Suppressor macrophage (primary cell): ENCODE measurements at regions not wholly inside any gene's neighbourhood (a gene's known extent, or its start where the extent isn't known, plus 50 kb on each side); places are given as distances from the start of the nearest gene placed in this dataset.
"Not testable (repeated sequence)": the region's sequence is repeated elsewhere in the genome, so short reads cannot be mapped to it uniquely, and the experiment has no call there.

ENCODE experiments used
- DNase-seq, 4 experiments: peaks; one replicate each; pipeline ENCODE4 v3.0.0-alpha.2; 2020 to 2022

- DNase-seq = no peak
These were observed 185.4 kb upstream of the SLC24A3 start for GRCh38 chr20:19026901-19027644.

- DNase-seq = no peak
These were observed 184.5 kb upstream of the SLC24A3 start for GRCh38 chr20:19027971-19028370.

- no peak for DNase-seq
These were observed 170.7 kb upstream of the SLC24A3 start for GRCh38 chr20:19041787-19042186.

GRCh38 chr20:19045371-19045770 is 167.1 kb upstream of the SLC24A3 start:
- DNase-seq = no peak

GRCh38 chr20:19047040-19047950 is 165.1 kb upstream of the SLC24A3 start:
- DNase-seq = no peak

- DNase-seq = no peak
These were observed 164.5 kb upstream of the SLC24A3 start for GRCh38 chr20:19047951-19048296.

- no peak for DNase-seq
These were observed 163.4 kb upstream of the SLC24A3 start for GRCh38 chr20:19048995-19049501.

- no peak for DNase-seq
These were observed 162.9 kb upstream of the SLC24A3 start for GRCh38 chr20:19049514-19049913.

GRCh38 chr20:19056909-19057308 is 155.5 kb upstream of the SLC24A3 start:
- DNase-seq = peak in 2 of 4 experiments; percentile 13 to 31

GRCh38 chr20:19064788-19065187 is 147.7 kb upstream of the SLC24A3 start:
- DNase-seq = not testable (repeated sequence)

GRCh38 chr20:19067986-19068385 is 144.5 kb upstream of the SLC24A3 start:
- no peak for DNase-seq

- no peak for DNase-seq
These were observed 142.4 kb upstream of the SLC24A3 start for GRCh38 chr20:19070026-19070425.

- DNase-seq = peak; percentile 29 to 65 (median 46)
These were observed 141.6 kb upstream of the SLC24A3 start for GRCh38 chr20:19070681-19071445.

GRCh38 chr20:19071446-19071725 is 141.1 kb upstream of the SLC24A3 start:
- DNase-seq = no peak

- no peak for DNase-seq
These were observed 140.4 kb upstream of the SLC24A3 start for GRCh38 chr20:19071902-19072498.

- DNase-seq = no peak
These were observed 139.5 kb upstream of the SLC24A3 start for GRCh38 chr20:19072988-19073387.

- DNase-seq = no peak
These were observed 138.7 kb upstream of the SLC24A3 start for GRCh38 chr20:19073584-19074218.

- DNase-seq = no peak
These were observed 138.1 kb upstream of the SLC24A3 start for GRCh38 chr20:19074356-19074755.

- DNase-seq = peak; percentile 40 to 66 (median 60)
These were observed 137.5 kb upstream of the SLC24A3 start for GRCh38 chr20:19074828-19075516.

- DNase-seq = no peak
These were observed 134.8 kb upstream of the SLC24A3 start for GRCh38 chr20:19077370-19078220.
